ENCODE measurements at regions not wholly inside any gene's neighbourhood (a gene's known extent, or its start where the extent isn't known, plus 50 kb on each side); places are given as distances from the start of the nearest gene placed in this dataset.

GRCh38 chr6:134657343-134657742, 292.6 kb downstream of the ALDH8A1 start:
- Mint-ChIP-seq H3K9me3 (ENCODE audit: unreplicated experiment) (no peaks in the 10 kb centered on the region), H3K27me3 (ENCODE audit: insufficient read depth, unreplicated experiment) (no peaks in the 10 kb centered on the region), H3K4me3 (ENCODE audit: unreplicated experiment) (no peak overlapping the region), H3K4me1 (ENCODE audit: insufficient read depth, unreplicated experiment) (peaks cover 7% of the 10 kb centered on the region), H3K36me3 (ENCODE audit: insufficient read depth, unreplicated experiment) (no peaks in the 10 kb centered on the region), H3K27ac (ENCODE audit: low read depth, unreplicated experiment) (no peak overlapping the region)
- ChIA-PET POLR2A (interaction anchor here (0.7 to 1.4 kb wide), 3 partner anchors 16 to 116 kb away, joined by 3 to 4 read pairs (median 3); no protein-coding TSS in a partner anchor), CTCF (interaction anchor here (0.6 to 1.2 kb wide), 4 partner anchors 27 to 225 kb away, joined by 3 to 4 read pairs (median 3); no protein-coding TSS in a partner anchor)
- intact Hi-C loops (cut with micrococcal nuclease), result no loop called here
- no peak for DNase-seq (ENCODE audit: unreplicated experiment)
- TF ChIP-seq, protein P1, sequence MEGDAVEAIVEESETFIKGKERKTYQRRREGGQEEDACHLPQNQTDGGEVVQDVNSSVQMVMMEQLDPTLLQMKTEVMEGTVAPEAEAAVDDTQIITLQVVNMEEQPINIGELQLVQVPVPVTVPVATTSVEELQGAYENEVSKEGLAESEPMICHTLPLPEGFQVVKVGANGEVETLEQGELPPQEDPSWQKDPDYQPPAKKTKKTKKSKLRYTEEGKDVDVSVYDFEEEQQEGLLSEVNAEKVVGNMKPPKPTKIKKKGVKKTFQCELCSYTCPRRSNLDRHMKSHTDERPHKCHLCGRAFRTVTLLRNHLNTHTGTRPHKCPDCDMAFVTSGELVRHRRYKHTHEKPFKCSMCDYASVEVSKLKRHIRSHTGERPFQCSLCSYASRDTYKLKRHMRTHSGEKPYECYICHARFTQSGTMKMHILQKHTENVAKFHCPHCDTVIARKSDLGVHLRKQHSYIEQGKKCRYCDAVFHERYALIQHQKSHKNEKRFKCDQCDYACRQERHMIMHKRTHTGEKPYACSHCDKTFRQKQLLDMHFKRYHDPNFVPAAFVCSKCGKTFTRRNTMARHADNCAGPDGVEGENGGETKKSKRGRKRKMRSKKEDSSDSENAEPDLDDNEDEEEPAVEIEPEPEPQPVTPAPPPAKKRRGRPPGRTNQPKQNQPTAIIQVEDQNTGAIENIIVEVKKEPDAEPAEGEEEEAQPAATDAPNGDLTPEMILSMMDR (IDR thresholded peaks at IDR 0.05; ENCODE audit: unreplicated experiment), result no peak
- no TSS peak for BruUV-seq (replicated peaks)

DNA sequence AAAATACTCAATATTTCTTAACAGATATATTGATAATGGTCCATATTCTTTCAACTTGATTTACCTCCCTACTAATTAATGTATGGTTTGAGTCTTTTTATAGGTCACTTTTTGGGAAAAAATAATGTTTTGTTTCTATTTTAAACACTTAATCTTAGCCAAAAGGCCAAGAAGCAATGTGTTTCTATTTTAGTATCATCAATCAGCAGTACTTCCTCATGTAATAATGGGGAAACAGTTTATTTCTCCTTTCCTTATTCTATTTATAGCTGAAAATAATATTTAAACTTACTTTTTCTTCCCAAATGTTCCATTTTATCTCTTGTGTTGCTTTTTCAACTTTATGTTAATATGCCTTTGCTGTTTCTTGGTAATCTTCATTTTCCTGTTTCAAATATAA, 295.1 kb downstream of the ALDH8A1 start:
- no peaks in the 10 kb centered on the region for H3K27me3 Mint-ChIP-seq (ENCODE audit: insufficient read depth, unreplicated experiment)
- no peak for DNase-seq (ENCODE audit: unreplicated experiment)
- no peak overlapping the region for H3K4me3 Mint-ChIP-seq (ENCODE audit: unreplicated experiment)
- H3K36me3 Mint-ChIP-seq (ENCODE audit: insufficient read depth, unreplicated experiment), result no peaks in the 10 kb centered on the region
- intact Hi-C loops (cut with micrococcal nuclease), result no loop called here
- TF ChIP-seq, protein P1 (IDR thresholded peaks at IDR 0.05; ENCODE audit: unreplicated experiment), result no peak
- no TSS peak for BruUV-seq (replicated peaks)
- POLR2A ChIA-PET, result interaction anchor here (0.6 to 0.7 kb wide), 3 partner anchors 13 to 282 kb away, joined by 3 read pairs; no protein-coding TSS in a partner anchor
- no peak overlapping the region for H3K27ac Mint-ChIP-seq (ENCODE audit: low read depth, unreplicated experiment)
- CTCF ChIA-PET, result interaction anchor here (0.6 kb wide), 1 partner anchor 64 kb away, joined by 3 read pairs; no protein-coding TSS in a partner anchor
- H3K4me1 Mint-ChIP-seq (ENCODE audit: insufficient read depth, unreplicated experiment), result peaks cover 7% of the 10 kb centered on the region
- no peaks in the 10 kb centered on the region for H3K9me3 Mint-ChIP-seq (ENCODE audit: unreplicated experiment)

DNA sequence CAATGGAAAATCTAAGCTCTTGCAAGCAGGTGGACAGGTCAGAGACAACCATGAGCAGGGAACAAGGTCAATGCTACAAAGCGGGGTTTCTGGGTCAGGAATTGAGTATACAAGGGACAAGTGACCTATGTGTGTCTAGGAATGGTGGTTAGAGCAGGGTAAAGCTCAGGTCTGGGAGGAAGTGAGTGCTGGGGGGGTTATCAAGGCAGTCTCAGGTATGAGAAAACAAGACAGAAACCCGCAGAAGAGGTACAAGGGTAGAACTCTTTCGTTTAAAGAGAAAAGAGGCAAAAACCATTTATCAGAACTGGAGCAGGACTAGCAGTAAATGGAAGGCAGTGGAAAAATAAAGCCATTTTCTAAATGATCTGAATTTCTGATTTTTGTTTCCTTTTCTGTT, 298.4 kb downstream of the ALDH8A1 start:
- Mint-ChIP-seq H3K36me3 (ENCODE audit: insufficient read depth, unreplicated experiment) (no peaks in the 10 kb centered on the region), H3K9me3 (ENCODE audit: unreplicated experiment) (no peaks in the 10 kb centered on the region), H3K4me1 (ENCODE audit: insufficient read depth, unreplicated experiment) (no peaks in the 10 kb centered on the region), H3K27me3 (ENCODE audit: insufficient read depth, unreplicated experiment) (no peaks in the 10 kb centered on the region), H3K27ac (ENCODE audit: low read depth, unreplicated experiment) (no peak overlapping the region), H3K4me3 (ENCODE audit: unreplicated experiment) (no peak overlapping the region)
- CTCF ChIA-PET, result interaction anchor here (0.6 kb wide), 1 partner anchor 181 kb away, joined by 3 read pairs; no protein-coding TSS in a partner anchor
- intact Hi-C loops (cut with micrococcal nuclease), result no loop called here
- TF ChIP-seq, protein P1 (IDR thresholded peaks at IDR 0.05; ENCODE audit: unreplicated experiment), result no peak
- DNase-seq (ENCODE audit: unreplicated experiment), result no peak
- POLR2A ChIA-PET, result no interaction called here
- no TSS peak for BruUV-seq (replicated peaks)

DNA sequence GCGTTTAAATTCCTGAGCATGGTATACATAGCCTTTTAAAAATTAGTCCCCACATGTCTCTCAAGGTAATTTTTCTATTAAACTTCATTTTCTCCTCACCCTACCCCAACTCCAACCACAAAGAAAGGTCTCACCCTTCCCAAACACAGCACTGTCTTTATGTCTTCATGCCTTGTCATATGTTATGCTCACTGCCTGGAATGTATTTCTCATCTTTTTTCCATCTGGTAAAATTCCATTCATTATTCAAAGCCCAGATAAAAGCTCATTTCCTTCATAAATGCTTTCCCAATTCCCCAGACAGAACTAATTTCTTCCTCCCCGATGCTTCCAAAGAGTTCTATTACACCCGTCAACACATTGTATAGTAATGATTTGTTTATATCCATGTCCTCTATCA, 302.0 kb downstream of the ALDH8A1 start:
- Mint-ChIP-seq H3K4me3 (ENCODE audit: unreplicated experiment) (no peak overlapping the region), H3K27ac (ENCODE audit: low read depth, unreplicated experiment) (no peak overlapping the region), H3K27me3 (ENCODE audit: insufficient read depth, unreplicated experiment) (no peaks in the 10 kb centered on the region), H3K9me3 (ENCODE audit: unreplicated experiment) (no peaks in the 10 kb centered on the region), H3K4me1 (ENCODE audit: insufficient read depth, unreplicated experiment) (peaks cover 6% of the 10 kb centered on the region), H3K36me3 (ENCODE audit: insufficient read depth, unreplicated experiment) (no peaks in the 10 kb centered on the region)
- CTCF ChIA-PET, result no interaction called here
- DNase-seq (ENCODE audit: unreplicated experiment), result no peak
- TF ChIP-seq, protein P1 (IDR thresholded peaks at IDR 0.05; ENCODE audit: unreplicated experiment), result no peak
- intact Hi-C loops (cut with micrococcal nuclease), result no loop called here
- BruUV-seq (replicated peaks), result no TSS peak
- POLR2A ChIA-PET, result interaction anchor here (0.6 to 1.5 kb wide), 3 partner anchors 20 to 176 kb away, joined by 3 to 4 read pairs (median 3); no protein-coding TSS in a partner anchor

Measured in MCF 10A (cell line).